G401.6 (cell line): ENCODE measurements at regions not wholly inside any gene's neighbourhood (a gene's known extent, or its start where the extent isn't known, plus 50 kb on each side); places are given as distances from the start of the nearest gene placed in this dataset.

Experiments used
- FAIRE-seq: peaks from 2 replicates; lab custom pipeline; 2012; peaks lifted over from hg19 to GRCh38; lab: Jason Lieb, UNC

DNA sequence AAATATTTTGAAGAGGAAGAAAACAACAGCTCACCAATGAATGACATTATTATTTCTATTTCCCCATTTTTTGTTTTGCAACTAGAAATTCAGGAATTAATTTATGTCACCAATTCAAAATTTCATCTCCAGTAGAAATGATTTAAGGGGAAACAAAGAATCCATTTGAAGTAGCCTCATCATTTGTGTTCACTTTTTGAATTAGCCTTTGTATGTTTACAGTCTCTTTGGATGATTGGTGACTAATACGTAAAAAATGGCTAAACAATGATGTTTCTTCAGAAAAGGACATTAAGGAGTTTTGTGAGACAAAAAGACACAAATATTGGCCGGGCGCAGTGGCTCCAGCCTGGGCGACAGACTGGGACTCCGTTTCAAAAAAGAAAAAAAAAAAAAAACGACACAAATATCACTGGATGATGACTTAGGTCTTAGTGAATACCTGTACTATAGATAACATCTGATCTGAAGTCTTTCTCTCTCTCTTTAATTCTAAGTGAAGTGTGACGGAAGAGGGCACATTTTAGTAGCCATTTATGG is 313.2 kb downstream of the PIK3C3 start:
- no peak for FAIRE-seq

DNA sequence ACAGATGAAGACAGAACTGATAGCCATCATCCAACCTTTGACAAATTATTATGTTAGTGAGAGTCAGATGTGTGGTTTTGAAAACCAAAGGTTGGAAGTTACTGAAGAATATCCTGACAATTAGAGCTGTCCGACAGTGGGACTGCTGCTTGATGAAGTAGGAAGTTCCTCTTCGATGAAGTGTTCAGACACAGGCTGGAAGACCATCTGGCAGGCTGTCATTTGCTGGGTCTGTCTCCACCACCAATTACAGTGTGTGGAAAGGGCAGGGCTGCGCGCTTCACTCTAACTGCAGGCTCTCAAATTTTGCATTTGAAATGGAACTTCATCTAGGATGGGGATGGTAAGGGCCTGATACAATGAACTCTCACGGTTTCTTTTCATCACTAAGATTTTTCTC is 313.8 kb downstream of the PIK3C3 start:
- no peak for FAIRE-seq

DNA sequence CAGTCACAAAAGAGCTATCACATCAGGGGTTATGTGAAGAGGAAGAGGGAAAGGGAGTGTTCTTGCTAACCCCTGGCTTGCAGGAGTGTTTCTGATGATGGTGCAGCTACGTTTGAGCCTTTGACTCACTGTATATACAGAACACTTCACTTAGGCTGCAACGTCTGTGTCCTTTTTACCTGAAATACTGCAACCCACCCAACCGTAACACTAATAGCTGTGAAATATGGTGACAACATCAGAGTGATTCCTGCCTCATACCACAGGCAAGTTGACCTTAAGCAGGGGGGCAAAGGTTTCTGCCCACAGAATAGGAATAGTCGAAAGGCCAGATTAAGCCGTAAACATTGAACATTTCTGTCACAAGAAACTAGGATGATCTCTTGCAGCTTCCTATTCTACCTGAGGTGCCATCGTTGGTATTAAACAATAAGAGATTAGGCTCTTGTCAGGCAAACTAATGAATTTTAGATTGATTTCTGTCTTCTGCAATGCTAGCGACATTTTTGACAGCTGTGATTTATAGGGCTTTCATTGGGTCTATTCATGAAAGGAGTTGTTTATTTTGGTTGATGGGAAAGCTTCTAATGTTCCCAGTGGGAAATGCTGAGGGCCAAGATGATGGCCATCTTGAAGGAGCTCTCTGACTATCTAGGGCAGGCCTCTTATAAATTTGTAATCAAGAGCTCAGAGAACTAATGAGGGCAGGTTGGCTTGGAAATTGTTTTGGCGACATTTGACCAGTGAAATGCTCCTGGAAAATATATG is 316.8 kb downstream of the PIK3C3 start:
- no peak for FAIRE-seq

DNA sequence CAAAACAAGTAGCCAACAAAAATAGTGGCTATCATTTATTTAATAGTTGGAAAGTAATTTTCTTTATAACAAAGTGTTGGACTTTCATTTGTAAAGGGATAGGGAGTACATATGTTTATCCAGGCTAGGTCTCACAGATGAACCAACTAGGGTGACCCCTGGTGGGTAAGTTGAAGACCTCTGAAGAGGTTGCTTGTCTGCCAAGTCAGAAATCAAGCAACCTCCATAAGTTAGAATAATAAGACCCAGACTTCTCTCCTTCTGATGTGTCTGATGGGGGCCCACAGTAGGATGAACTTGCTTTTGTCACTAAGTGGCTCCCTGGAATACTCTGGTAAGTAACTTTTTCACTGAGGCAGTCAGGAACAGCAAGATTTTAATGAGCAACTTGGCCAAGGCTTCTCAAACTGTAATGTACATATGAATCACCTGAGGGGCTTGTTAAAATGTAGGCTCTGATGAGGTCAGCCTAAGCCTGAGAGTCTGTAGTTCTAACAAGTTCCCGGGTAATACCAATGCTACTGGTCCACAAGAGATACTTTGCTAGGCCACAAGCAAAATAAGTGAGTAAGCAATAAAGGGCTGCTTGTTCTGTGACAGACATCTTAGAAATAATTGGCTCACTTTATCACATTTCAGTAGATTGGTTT is 319.6 kb downstream of the PIK3C3 start:
- FAIRE-seq: no peak

DNA sequence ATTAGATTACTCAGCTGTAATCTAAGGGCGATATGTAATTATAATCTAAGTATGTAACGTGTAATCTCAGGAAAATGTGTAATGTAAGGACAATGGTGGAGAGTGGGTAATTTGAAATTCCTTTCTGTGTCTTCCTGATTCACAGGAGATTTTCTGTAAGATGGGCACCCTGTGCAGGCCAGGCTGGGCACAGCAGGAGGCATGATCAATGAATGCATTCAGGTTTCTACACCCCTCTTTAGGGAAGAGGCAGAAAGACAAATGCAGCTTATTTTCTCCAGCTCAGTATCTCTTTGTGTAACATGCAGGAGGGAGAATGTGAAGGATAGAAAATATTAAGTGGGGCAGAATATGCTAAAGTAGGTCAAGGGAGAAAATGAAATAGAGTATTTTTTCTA is 320.1 kb downstream of the PIK3C3 start:
- FAIRE-seq: no peak

DNA sequence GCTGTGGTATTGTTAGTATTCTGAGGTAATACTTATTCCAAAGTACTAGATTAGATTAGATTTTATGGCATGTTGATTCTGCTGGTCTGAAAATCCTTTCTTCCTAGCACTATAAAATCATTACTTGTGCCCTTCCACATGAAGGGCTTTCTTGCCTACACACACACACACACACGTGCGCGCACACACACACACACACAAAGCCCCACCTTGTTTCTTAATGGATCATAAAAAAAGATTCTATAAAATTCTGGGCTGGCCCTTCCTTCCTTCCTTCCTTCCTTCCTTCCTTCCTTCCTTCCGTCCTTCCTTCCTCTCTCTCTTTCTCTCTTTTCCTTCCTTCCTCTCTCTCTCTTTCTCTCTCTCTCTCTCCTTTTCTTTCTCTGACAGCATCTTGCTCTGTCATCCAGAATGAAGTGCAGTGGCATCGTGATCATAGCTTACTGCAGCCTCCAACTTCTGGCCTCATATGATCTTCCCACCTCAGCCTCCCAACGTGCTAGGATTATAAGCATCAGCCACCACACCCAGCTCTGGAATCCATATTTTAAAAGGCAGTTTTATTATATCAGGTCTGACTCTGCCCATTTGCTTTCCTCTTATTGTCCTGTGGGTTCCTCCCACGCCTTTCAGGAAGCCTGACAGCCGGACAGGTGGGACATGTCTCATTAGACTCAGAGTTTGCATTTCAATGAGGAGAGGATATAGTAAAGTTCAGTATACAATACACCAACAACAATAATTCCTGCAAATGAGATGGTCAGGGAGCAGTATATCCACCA is 321.1 kb downstream of the PIK3C3 start:
- FAIRE-seq: no peak

DNA sequence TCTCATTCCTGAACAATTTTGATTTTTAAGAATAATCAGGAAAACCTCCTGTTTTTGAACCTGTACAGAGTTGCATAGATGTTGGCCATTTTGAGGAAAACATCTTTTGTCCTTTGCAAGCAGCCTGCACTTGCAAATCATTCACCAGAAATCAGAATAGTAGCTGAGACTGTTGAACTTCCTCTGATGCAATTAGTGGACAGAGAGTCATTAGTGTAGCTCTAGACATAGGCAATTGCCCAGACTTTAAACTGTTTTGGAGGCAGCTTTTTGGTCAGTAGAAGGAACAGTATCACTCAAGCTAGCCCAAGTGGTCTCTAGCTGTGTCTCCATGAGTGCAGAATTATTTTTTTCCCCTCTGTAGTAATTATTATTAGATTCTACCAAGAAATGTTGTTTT is 326.1 kb downstream of the PIK3C3 start:
- no peak for FAIRE-seq

DNA sequence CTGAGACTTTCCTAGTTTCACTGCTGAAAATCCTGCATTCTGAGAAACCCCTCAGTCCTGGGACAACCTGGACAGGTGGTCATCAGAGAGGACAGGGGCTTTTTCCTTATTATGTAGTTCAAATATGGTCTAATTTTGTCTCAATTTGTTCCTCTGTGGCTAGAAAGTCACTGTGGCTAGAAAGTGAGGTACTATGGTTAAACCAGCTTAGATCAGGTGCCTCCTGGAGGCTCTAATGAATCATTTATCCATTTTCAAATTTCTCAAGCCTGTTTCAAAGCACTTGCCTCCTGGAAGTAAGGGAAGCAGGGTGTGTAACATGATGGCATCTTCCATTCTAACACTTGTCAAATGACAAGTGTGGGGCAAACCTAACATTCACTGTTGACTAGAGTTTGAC is 326.8 kb downstream of the PIK3C3 start:
- FAIRE-seq: no peak

DNA sequence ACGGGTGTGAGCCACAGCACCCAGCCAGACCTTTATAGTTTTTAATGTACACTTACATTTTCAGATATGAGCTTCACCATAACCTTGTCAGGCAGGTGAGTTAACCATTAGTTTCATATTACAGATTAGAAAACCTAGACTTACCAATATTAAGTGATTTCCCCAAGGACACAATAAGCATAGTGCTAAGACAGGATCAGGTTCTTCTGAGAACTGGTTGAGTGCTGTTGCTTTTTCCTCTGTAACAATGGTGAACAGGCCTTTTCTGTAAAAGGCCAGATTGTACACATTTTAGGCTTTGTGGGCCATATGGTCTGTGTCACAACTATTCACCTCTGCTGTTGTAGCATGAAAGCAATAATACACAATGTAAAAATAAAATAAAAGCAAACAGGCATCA is 332.0 kb downstream of the PIK3C3 start:
- FAIRE-seq: no peak

DNA sequence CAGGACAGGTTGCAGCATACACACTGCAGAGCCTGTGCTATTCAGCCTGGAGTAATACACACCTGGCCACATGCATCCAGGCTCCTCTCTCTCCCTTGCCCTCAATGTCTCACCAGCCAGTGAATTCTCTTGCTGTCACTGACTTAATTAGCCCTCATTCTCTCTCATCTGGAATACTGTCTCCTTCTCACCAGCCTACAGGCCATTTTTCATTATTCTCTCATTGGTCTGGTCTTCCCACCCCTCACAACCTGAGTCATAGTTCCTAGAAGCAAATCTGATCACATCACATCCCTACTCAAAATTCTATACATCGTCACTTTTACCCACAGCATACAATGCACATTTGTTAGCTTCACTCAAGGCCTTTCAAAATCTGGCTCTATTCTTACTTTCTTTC is 333.1 kb downstream of the PIK3C3 start:
- FAIRE-seq: no peak

DNA sequence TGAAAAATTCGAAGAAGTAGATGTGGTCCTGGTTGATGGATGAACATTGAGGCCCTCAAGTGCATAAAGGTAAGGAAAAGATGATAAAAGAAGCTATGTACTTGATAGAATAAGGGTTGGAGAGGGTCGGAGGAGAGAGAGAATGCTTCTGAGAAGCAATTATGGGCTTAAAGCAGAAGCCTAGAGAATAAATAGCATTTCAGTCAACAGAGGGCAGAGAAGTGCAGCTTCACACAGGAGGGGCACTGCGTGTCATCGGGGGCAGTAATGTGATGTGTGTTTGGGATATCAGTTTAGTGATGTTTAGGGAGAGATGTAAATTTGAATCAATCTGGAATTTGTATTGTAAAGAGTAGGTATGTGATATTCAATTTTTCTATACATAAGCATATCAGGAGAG is 334.5 kb downstream of the PIK3C3 start:
- FAIRE-seq: no peak

DNA sequence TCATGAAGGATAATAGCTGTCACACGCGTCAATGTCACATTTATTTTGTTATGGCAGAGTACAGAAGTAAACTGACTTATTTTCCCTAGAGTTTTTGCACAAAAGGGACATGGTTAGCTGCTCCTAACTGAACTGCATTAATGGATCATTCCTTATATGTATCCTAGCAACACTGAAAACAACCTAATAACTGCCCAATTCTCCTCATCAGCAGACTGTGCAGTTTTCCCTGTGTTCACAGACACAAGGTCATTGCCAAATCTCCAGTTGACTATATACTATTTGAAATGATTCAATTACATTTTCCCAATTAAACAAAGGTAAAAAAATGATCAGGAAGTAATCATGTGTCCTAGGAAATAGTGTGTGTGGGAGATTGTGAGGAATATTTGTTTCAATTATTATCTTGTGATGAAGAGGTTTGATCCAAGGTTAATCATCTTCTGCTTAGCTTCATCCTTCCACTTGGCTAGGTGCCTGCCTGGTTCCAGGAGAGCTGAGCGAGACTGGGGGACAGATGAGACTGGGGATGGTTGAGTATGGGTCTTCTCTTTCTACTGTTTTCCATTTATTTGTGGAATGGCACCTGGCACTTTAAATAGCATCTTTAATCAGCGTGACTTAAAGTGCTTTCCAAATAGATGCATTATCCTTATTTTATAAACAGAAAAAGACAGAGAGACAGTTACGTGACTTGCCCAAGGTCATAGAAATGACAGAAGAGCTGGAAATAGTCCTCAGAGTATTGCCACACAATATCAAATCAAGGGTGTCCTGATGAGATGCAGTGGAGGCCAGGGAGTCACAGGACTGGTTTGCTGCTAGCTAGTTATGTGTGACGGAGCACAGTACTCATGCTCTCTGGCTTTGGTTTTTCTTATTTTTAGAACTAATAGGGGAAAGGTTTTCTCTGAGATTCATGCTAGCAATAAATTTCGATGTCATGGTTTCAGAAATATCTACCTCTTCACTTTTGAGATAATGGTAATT is 335.6 kb downstream of the PIK3C3 start:
- FAIRE-seq: no peak

DNA sequence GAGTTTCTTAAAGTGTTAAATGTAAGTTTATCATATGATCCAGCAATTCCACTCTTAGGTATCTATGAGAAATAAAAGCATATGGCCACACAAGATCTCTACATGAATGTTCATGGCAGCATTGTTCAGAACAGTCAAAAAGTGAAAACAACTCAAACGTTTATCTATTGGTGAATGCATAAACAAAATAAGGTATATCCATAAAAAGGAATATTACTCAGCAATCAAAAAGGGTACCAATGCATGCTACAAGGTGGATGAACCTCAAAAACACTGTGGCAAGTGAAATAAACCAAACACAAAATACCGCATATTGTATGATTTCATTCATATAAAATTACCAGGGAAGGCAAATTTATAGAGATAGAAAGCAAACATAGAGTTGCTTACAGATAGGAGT is 337.6 kb downstream of the PIK3C3 start:
- FAIRE-seq: no peak

DNA sequence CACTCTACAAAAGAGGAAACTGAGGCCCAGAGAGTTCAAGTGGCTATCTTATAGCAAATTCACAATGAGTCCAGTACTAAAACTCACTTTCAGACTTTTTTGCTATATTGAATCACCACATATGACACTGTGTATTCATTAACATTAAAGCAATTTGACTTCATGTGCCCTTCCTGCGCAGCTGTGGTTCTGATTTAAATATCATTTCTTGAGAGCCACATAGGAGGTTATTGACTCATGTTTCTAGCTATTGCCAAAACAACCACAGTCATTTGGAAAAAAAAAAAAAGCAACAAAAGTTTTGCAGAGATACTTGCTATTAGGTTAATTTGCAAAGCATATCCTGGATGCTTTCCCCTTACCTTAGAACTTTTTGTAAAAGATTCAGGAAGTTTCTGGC is 341.2 kb downstream of the PIK3C3 start:
- FAIRE-seq: no peak

DNA sequence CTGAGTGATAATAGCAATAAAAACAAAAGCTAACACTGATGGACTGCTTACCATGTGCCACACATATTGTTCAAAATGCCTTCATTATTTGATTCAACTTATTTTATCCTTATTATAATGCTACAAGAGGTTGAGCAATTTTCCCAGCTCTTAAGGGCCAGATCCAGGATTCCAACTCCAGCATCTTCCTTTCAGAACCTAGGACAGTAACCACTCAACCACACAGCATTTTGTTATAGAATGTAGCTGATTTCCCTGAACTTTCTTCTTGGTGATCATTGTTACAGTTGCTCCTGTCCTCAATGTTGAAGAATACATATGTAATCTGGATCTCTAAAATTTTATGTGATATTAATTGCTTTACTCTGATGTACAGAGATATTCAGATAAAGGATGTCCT is 341.7 kb downstream of the PIK3C3 start:
- FAIRE-seq: no peak

DNA sequence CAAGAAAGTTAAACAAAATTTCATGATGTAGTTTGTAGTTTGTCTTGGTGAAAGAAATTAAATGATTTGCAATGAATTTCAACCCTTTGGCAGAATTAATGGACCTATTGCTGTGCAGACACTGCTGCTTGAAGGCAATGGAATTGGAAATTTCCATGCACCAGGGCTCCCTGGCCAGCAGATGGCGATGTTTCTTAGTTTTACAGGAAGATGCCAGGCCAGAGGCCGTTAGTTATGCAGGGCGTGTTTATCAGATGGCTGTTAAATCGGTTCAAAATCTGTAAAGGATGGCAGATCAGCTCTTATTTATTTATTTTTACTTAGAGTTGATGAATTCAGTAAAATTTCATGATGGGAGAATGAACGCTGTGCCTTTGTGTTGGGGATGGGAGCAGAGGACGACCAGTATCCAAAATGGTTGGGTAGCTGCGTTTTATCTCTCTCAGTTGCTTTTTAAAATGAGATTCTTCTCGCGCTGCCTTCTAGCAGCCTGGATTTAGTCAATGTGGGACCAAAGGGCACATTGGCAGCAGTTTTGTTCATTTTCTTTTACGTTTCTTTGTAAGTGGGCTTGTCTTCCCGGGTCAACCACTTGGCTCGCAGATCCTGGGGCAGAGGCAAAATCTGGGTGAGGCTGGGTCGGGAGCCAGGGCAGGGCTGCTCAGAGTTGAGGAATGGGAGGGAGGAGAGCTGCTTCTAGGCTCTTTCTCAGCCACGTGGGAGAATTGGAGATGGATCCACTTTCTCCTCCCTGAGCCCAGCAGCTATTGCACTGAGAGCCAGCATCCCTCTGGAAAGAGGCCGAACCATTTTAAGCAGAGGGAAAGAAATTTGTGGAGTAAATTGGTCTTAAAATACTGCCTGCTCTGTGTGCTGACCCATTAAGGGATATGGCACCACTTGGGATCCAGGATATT is 344.0 kb downstream of the PIK3C3 start:
- FAIRE-seq: peak; percentile 71

DNA sequence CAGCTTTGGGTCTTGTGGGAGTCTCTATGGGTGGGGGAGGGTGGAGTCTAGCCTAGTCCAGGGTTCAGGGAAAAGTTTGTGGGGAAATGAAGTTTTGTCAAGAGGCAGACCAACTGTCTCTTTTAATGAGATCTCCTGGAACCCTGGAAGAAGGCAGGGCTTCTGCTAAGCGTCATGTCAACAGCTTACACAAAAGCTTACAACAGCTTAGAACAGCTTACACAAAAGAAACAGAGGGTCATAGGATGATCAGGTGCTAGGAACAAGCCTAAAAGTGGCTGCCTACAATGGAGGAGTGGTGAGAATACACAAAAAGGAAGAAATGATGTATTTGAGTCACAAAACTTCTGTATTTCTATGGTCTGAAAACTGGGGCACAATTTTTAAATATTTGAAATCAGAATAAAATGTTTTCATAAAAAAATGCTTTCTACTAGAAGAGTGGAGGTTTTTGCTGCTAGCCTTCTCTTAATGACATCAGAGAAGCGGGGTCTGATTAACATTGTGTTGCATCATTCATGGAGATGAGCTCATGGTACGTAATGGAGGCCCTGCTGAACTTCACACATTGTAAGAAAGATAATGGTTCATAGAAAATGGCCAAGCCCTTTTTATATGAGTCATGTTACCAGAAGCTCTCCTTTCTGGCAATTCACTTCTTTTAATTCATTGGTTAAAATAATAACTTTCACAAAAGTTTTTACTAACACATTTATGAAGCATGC is 351.0 kb downstream of the PIK3C3 start:
- no peak for FAIRE-seq

DNA sequence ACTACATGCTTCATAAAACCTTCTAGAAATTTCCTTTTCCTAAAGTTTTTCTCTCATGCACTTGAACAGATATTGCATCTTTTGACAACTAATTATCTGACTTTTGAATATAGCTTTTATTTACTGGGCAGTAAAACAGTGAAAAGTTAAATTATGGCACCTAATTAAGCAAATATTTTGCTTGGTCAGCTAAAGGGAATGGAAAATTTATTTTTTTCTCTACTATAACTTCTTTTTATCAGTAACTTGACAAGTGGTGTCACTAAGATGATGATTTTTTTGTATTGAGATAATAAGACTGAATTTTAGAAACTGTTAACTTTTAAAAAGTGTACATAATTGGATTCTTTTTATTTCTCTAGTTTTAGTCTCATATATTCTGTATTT is 351.6 kb downstream of the PIK3C3 start:
- FAIRE-seq: no peak

DNA sequence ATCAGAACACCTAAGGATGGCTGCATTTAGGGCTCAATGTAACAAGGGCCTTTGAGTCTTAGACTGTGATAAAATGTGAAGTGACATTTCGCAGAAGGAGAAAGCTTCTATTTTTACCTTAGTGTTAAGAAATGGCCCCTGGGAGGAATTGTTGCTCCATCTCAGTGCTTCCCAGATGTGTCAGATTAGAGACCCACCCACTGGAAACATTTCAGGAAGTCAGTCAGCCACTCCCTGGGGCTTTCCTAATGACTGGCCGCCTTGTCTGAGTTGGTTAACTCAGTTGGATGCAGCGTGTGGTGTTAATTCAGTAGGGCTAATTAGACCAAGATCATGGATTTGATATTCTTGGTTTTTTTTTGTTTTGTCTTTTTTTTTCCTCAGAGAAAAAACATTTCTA is 355.9 kb downstream of the PIK3C3 start:
- no peak for FAIRE-seq

DNA sequence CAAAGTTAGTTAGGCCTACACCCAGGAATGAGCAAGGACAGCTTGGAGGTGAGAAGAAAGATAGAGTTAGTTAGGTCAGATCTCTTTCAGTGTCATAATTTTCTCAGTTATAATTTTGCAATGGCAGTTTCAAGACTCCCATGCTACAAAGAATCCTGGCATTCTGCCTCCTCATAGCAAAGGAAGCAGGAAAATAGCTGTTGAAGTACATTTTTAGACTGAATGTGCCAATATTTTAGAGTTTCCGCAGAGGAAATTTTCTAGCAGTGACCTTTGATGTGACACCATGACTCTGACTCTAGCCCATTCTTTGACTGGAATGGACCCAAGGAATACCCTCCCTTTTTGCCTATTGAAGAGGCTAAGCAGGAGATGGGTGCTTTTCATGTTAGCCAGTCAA is 371.7 kb downstream of the PIK3C3 start:
- FAIRE-seq: no peak
